ENCODE measurements at regions not wholly inside any gene's neighbourhood (a gene's known extent, or its start where the extent isn't known, plus 50 kb on each side); places are given as distances from the start of the nearest gene placed in this dataset.

GRCh38 chr1:208807446-208808127, 563.4 kb upstream of the PLXNA2 start:
- Histone ChIP-seq H3K4me1 (peaks cover 26% of the 10 kb centered on the region), H3K36me3 (no peaks in the 10 kb centered on the region), H3K27ac (peak overlapping the region; percentile 58), H3K27me3 (no peaks in the 10 kb centered on the region), H3K4me3 (no peak overlapping the region), H3K9me3 (no peaks in the 10 kb centered on the region)
- DNase-seq (ENCODE audit: low spot score in 2 of 2) = no peak
- WGBS = 41% methylated on average over 4 of the region's 4 CpGs
- TF ChIP-seq CTCF (IDR thresholded peaks at IDR 0.05) (no peak), POLR2A (IDR thresholded peaks at IDR 0.05) (no peak)

GRCh38 chr1:208808301-208808700, 564.1 kb upstream of the PLXNA2 start:
- no peak overlapping the region for H3K4me3 ChIP-seq
- H3K27me3 ChIP-seq = no peaks in the 10 kb centered on the region
- H3K27ac ChIP-seq = no peak overlapping the region
- TF ChIP-seq POLR2AphosphoS5 (IDR thresholded peaks at IDR 0.05) = no peak
- TF ChIP-seq EP300 (IDR thresholded peaks at IDR 0.05) = no peak
- TF ChIP-seq CTCF (IDR thresholded peaks at IDR 0.05) = no peak
- H3K4me1 ChIP-seq = peaks cover 26% of the 10 kb centered on the region
- no peaks in the 10 kb centered on the region for H3K9me3 ChIP-seq
- no peak for DNase-seq (ENCODE audit: low spot score in 2 of 2)
- WGBS = 49% methylated on average over 1 of the region's 1 CpG
- no peaks in the 10 kb centered on the region for H3K36me3 ChIP-seq

- H3K4me1 ChIP-seq = peaks cover 26% of the 10 kb centered on the region
- TF ChIP-seq POLR2A (IDR thresholded peaks at IDR 0.05) (no peak), CTCF (IDR thresholded peaks at IDR 0.05) (no peak), EP300 (IDR thresholded peaks at IDR 0.05) (no peak), POLR2AphosphoS5 (IDR thresholded peaks at IDR 0.05) (no peak)
- no peaks in the 10 kb centered on the region for H3K36me3 ChIP-seq
- H3K27ac ChIP-seq = no peak overlapping the region
- no peaks in the 10 kb centered on the region for H3K9me3 ChIP-seq
- no peaks in the 10 kb centered on the region for H3K27me3 ChIP-seq
- H3K4me3 ChIP-seq = no peak overlapping the region
- WGBS = 42% methylated on average over 3 of the region's 3 CpGs
- DNase-seq (ENCODE audit: low spot score in 2 of 2) = no peak
Measured at GRCh38 chr1:208809876-208810275, 565.7 kb upstream of the PLXNA2 start.

GRCh38 chr1:208818770-208819445, 574.7 kb upstream of the PLXNA2 start:
- H3K9me3 ChIP-seq = no peaks in the 10 kb centered on the region
- no peak overlapping the region for H3K27ac ChIP-seq
- no peaks in the 10 kb centered on the region for H3K36me3 ChIP-seq
- TF ChIP-seq EP300 (IDR thresholded peaks at IDR 0.05) (no peak), POLR2AphosphoS5 (IDR thresholded peaks at IDR 0.05) (no peak), POLR2A (IDR thresholded peaks at IDR 0.05) (no peak), CTCF (IDR thresholded peaks at IDR 0.05) (no peak)
- DNase-seq (ENCODE audit: low spot score in 2 of 2) = no peak
- no peaks in the 10 kb centered on the region for H3K27me3 ChIP-seq
- H3K4me1 ChIP-seq = no peaks in the 10 kb centered on the region
- 82% methylated on average over 8 of the region's 8 CpGs for WGBS
- no peak overlapping the region for H3K4me3 ChIP-seq

GRCh38 chr1:208820580-208821212, 576.5 kb upstream of the PLXNA2 start:
- Histone ChIP-seq H3K9me3 (no peaks in the 10 kb centered on the region), H3K27ac (no peak overlapping the region), H3K4me1 (no peaks in the 10 kb centered on the region), H3K4me3 (no peak overlapping the region), H3K27me3 (no peaks in the 10 kb centered on the region), H3K36me3 (no peaks in the 10 kb centered on the region)
- DNase-seq (ENCODE audit: low spot score in 2 of 2) = no peak
- WGBS = 48% methylated on average over 2 of the region's 2 CpGs
- TF ChIP-seq EP300 (IDR thresholded peaks at IDR 0.05) = no peak
